ENCODE measurements at regions not wholly inside any gene's neighbourhood (a gene's known extent, or its start where the extent isn't known, plus 50 kb on each side); places are given as distances from the start of the nearest gene placed in this dataset.

DNA sequence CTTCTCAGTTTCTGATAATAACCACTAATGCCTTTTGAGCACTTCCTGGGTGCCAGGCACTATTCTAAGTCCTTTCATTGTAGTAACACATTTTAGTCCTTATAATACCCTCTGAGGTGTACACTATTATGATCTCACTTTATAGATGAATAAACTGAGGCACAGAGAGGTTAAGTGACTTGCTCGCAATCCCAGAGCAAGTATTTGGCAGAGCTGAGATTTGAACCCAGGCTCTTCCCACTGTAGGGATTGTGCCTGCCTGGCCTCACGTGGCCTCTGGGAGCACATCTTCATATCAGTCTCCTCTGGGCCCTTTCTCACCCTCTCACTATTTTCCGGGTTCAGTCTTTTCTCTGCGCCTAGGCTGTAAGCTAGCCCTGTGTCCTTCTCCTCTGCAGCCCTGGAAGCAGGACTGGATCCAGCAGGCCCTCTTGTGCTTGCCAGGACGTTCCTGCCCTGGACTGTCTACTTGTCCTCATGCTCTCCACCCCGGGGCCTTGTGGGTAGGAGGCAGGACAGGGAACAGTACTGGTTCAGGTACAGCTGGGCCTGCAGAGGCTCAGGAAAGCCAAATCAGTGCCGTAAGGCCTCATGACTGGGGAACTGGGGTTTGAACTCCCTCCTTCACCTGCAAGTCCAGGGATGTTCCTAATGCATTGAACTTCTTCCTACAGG, 139.6 kb downstream of the VEGFA start (continued):
- no peak for TF ChIP-seq ZNF777 (CRISPR knock-in tag; IDR thresholded peaks at IDR 0.05)
- TF ChIP-seq BRCA1 (CRISPR knock-in tag; IDR thresholded peaks at IDR 0.05): no peak
- TF ChIP-seq, protein P1, sequence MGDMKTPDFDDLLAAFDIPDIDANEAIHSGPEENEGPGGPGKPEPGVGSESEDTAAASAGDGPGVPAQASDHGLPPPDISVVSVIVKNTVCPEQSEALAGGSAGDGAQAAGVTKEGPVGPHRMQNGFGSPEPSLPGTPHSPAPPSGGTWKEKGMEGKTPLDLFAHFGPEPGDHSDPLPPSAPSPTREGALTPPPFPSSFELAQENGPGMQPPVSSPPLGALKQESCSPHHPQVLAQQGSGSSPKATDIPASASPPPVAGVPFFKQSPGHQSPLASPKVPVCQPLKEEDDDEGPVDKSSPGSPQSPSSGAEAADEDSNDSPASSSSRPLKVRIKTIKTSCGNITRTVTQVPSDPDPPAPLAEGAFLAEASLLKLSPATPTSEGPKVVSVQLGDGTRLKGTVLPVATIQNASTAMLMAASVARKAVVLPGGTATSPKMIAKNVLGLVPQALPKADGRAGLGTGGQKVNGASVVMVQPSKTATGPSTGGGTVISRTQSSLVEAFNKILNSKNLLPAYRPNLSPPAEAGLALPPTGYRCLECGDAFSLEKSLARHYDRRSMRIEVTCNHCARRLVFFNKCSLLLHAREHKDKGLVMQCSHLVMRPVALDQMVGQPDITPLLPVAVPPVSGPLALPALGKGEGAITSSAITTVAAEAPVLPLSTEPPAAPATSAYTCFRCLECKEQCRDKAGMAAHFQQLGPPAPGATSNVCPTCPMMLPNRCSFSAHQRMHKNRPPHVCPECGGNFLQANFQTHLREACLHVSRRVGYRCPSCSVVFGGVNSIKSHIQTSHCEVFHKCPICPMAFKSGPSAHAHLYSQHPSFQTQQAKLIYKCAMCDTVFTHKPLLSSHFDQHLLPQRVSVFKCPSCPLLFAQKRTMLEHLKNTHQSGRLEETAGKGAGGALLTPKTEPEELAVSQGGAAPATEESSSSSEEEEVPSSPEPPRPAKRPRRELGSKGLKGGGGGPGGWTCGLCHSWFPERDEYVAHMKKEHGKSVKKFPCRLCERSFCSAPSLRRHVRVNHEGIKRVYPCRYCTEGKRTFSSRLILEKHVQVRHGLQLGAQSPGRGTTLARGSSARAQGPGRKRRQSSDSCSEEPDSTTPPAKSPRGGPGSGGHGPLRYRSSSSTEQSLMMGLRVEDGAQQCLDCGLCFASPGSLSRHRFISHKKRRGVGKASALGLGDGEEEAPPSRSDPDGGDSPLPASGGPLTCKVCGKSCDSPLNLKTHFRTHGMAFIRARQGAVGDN (CRISPR knock-in tag; IDR thresholded peaks at IDR 0.05): peak; percentile 73
- peak; percentile 55 for TF ChIP-seq ZFX (CRISPR knock-in tag; IDR thresholded peaks at IDR 0.05; ENCODE audit: low read depth)
- peak; percentile 24; the same call in 1 of the 2 replicates for TF ChIP-seq ZNF512 (CRISPR knock-in tag; IDR thresholded peaks at IDR 0.05)
- TF ChIP-seq SAFB2 (CRISPR knock-in tag; IDR thresholded peaks at IDR 0.05; ENCODE audit: borderline replicate concordance, low read depth): no peak
- no peak for TF ChIP-seq ZNF709 (CRISPR knock-in tag; IDR thresholded peaks at IDR 0.05)
- 0 out of 2 replicates have a peak, but pooled peaks have one; percentile 30 for TF ChIP-seq ZMYM3 (CRISPR knock-in tag; IDR thresholded peaks at IDR 0.05)
- no peak for TF ChIP-seq REST (IDR thresholded peaks at IDR 0.05; ENCODE audit: borderline replicate concordance in 1 of 2, low read depth in 1 of 2, low read length in 2 of 2)
- TF ChIP-seq, protein P2, sequence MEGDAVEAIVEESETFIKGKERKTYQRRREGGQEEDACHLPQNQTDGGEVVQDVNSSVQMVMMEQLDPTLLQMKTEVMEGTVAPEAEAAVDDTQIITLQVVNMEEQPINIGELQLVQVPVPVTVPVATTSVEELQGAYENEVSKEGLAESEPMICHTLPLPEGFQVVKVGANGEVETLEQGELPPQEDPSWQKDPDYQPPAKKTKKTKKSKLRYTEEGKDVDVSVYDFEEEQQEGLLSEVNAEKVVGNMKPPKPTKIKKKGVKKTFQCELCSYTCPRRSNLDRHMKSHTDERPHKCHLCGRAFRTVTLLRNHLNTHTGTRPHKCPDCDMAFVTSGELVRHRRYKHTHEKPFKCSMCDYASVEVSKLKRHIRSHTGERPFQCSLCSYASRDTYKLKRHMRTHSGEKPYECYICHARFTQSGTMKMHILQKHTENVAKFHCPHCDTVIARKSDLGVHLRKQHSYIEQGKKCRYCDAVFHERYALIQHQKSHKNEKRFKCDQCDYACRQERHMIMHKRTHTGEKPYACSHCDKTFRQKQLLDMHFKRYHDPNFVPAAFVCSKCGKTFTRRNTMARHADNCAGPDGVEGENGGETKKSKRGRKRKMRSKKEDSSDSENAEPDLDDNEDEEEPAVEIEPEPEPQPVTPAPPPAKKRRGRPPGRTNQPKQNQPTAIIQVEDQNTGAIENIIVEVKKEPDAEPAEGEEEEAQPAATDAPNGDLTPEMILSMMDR (CRISPR knock-in tag; IDR thresholded peaks at IDR 0.05): peak; percentile 21; the same call in 1 of the 2 replicates
- TF ChIP-seq, protein P3, sequence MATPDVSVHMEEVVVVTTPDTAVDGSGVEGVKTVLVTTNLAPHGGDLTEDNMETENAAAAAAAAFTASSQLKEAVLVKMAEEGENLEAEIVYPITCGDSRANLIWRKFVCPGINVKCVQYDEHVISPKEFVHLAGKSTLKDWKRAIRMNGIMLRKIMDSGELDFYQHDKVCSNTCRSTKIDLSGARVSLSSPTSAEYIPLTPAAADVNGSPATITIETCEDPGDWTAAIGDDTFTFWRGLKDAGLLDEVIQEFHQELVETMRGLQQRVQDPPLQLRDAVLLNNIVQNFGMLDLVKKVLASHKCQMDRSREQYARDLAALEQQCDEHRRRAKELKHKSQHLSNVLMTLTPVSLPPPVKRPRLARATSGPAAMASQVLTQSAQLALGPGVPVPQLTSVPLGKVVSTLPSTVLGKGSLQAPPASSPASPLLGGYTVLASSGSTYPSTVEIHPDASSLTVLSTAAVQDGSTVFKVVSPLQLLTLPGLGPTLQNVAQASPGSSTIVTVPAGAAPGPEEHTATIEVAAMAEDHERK (CRISPR knock-in tag; IDR thresholded peaks at IDR 0.05; ENCODE audit: low read depth): no peak
- peak; percentile 76 for TF ChIP-seq ZNF143 (CRISPR knock-in tag; IDR thresholded peaks at IDR 0.05)
- TF ChIP-seq, protein P4, sequence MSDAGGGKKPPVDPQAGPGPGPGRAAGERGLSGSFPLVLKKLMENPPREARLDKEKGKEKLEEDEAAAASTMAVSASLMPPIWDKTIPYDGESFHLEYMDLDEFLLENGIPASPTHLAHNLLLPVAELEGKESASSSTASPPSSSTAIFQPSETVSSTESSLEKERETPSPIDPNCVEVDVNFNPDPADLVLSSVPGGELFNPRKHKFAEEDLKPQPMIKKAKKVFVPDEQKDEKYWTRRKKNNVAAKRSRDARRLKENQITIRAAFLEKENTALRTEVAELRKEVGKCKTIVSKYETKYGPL (CRISPR knock-in tag; IDR thresholded peaks at IDR 0.05): no peak
- TF ChIP-seq RFXAP (CRISPR knock-in tag; IDR thresholded peaks at IDR 0.05; ENCODE audit: borderline replicate concordance): no peak
